Breast epithelium (tissue), 4 donors: ENCODE measurements at regions not wholly inside any gene's neighbourhood (a gene's known extent, or its start where the extent isn't known, plus 50 kb on each side); places are given as distances from the start of the nearest gene placed in this dataset.

Source experiments
- DNase-seq, 2 donors: peaks; one replicate each; pipeline ENCODE4 v3.0.0-alpha.2; 2019; ENCODE audit warnings: low spot score in 2 of 2
- H3K27ac ChIP-seq, 2 donors: fragments of 200-600 bp; sonication (generic) in 1 of 2; one replicate each; pipeline ENCODE4 v1.5.1; 2016 to 2019; ENCODE audit warnings: mild to moderate bottlenecking in 1 of 2
- H3K27me3 ChIP-seq, 2 donors: fragments of 200-600 bp; sonication (generic) in 1 of 2; one replicate each; pipeline versions ENCODE4 v1.5.1 to v1.6.0; 2017 to 2019; ENCODE audit warnings: control low read depth in 1 of 2, mild to moderate bottlenecking in 1 of 2
- H3K36me3 ChIP-seq: fragments of 200-600 bp; one replicate; pipeline ENCODE4 v1.5.1; 2019
- H3K4me1 ChIP-seq, 2 donors: fragments of 200-600 bp; sonication (generic); one replicate each; pipeline ENCODE4 v1.5.1; 2016 to 2019; ENCODE audit warnings: control low read depth in 1 of 2
- H3K4me3 ChIP-seq, 3 donors: fragments of 200-600 bp; sonication (generic); 1 replicate in 2 of 3; 2 replicates in 1 of 3; pipeline ENCODE4 v1.5.1; 2016 to 2019; ENCODE audit warnings: mild to moderate bottlenecking in 3 of 3, moderate library complexity in 2 of 3
- H3K9me3 ChIP-seq, 2 donors: fragments of 200-600 bp; sonication (generic) in 1 of 2; one replicate each; pipeline ENCODE4 v1.5.1; 2016 to 2019; ENCODE audit warnings: control low read depth in 1 of 2
- CTCF ChIP-seq, 3 donors: fragments of 450-650 bp; IDR thresholded peaks; one replicate each; pipeline ENCODE4 v1.5.1; 2016 to 2017; ENCODE audit warnings: antibody characterized with exemption in 3 of 3, mild to moderate bottlenecking in 3 of 3, moderate library complexity in 3 of 3
- POLR2A ChIP-seq: fragments of 450-650 bp; IDR thresholded peaks from one replicate; pipeline ENCODE4 v1.6.1; 2016; ENCODE audit warnings: antibody characterized with exemption, mild to moderate bottlenecking, moderate library complexity
- POLR2AphosphoS5 ChIP-seq, 3 donors: sonication (generic); formaldehyde crosslinking; IDR thresholded peaks; one replicate each; pipeline ENCODE4 v1.6.1; 2017; ENCODE audit warnings: antibody characterized with exemption in 3 of 3
- intact Hi-C: fragments of 100-400 bp; cut with DNase I; formaldehyde crosslinking; loops from one replicate; pipeline ENCODE4 v1.15.1; 2023; ENCODE audit warnings: low total_unique reads

- intact Hi-C loops = loop anchor here (1.0 to 2.0 kb wide), 2 partner anchors 14 to 38 kb away; no protein-coding TSS in a partner anchor
- no peak for DNase-seq
- no peak for TF ChIP-seq POLR2A
- no peak for TF ChIP-seq CTCF (IDR thresholded peaks at IDR 0.05)
- TF ChIP-seq POLR2AphosphoS5 (IDR thresholded peaks at IDR 0.05) = no peak
Measured at GRCh38 chr3:110680450-110680849, 391.2 kb upstream of the NECTIN3 start.

GRCh38 chr3:110684466-110684865 is 387.1 kb upstream of the NECTIN3 start:
- Histone ChIP-seq H3K27me3 (no peaks in the 10 kb centered on the region), H3K36me3 (no peaks in the 10 kb centered on the region), H3K27ac (no peak overlapping the region), H3K4me3 (no peak overlapping the region), H3K9me3 (no peaks in the 10 kb centered on the region), H3K4me1 (no peaks in the 10 kb centered on the region)
- intact Hi-C loops = no loop called here
- TF ChIP-seq CTCF (IDR thresholded peaks at IDR 0.05) (no peak), POLR2A (no peak), POLR2AphosphoS5 (IDR thresholded peaks at IDR 0.05) (no peak)
- no peak for DNase-seq

More at GRCh38 chr3:110680450-110680849, 391.2 kb upstream of the NECTIN3 start:
- H3K27me3 ChIP-seq = no peaks in the 10 kb centered on the region
- H3K9me3 ChIP-seq = no peaks in the 10 kb centered on the region
- no peak overlapping the region for H3K27ac ChIP-seq
- no peaks in the 10 kb centered on the region for H3K4me1 ChIP-seq
- H3K4me3 ChIP-seq = no peak overlapping the region
- H3K36me3 ChIP-seq = no peaks in the 10 kb centered on the region

GRCh38 chr3:110685630-110686029 is 386.0 kb upstream of the NECTIN3 start:
- Histone ChIP-seq H3K4me3 (no peak overlapping the region), H3K36me3 (no peaks in the 10 kb centered on the region), H3K4me1 (no peaks in the 10 kb centered on the region), H3K9me3 (no peaks in the 10 kb centered on the region), H3K27ac (no peak overlapping the region), H3K27me3 (no peaks in the 10 kb centered on the region)
- intact Hi-C loops = no loop called here
- TF ChIP-seq CTCF (IDR thresholded peaks at IDR 0.05) = no peak
- no peak for TF ChIP-seq POLR2A
- no peak for TF ChIP-seq POLR2AphosphoS5 (IDR thresholded peaks at IDR 0.05)
- no peak for DNase-seq

- Histone ChIP-seq H3K4me3 (no peak overlapping the region), H3K27me3 (no peaks in the 10 kb centered on the region), H3K27ac (no peak overlapping the region), H3K4me1 (no peaks in the 10 kb centered on the region), H3K36me3 (no peaks in the 10 kb centered on the region), H3K9me3 (no peaks in the 10 kb centered on the region)
- no peak for DNase-seq
- TF ChIP-seq POLR2AphosphoS5 (IDR thresholded peaks at IDR 0.05) = no peak
- TF ChIP-seq CTCF (IDR thresholded peaks at IDR 0.05) = no peak
- TF ChIP-seq POLR2A = no peak
- intact Hi-C loops = no loop called here
Measured at GRCh38 chr3:110686701-110687100, 384.9 kb upstream of the NECTIN3 start.

GRCh38 chr3:110687138-110687537 is 384.5 kb upstream of the NECTIN3 start:
- H3K27ac ChIP-seq = no peak overlapping the region
- no peak for DNase-seq
- H3K27me3 ChIP-seq = no peaks in the 10 kb centered on the region
- no peaks in the 10 kb centered on the region for H3K4me1 ChIP-seq
- intact Hi-C loops = no loop called here
- H3K9me3 ChIP-seq = no peaks in the 10 kb centered on the region
- no peaks in the 10 kb centered on the region for H3K36me3 ChIP-seq
- no peak overlapping the region for H3K4me3 ChIP-seq
- TF ChIP-seq POLR2AphosphoS5 (IDR thresholded peaks at IDR 0.05) (no peak), CTCF (IDR thresholded peaks at IDR 0.05) (no peak), POLR2A (no peak)
